NCI-H128 (cell line): ENCODE measurements at regions not wholly inside any gene's neighbourhood (a gene's known extent, or its start where the extent isn't known, plus 50 kb on each side); places are given as distances from the start of the nearest gene placed in this dataset.
"Not testable (repeated sequence)": the region's sequence is repeated elsewhere in the genome, so short reads cannot be mapped to it uniquely, and the experiment has no call there.

Experiments
- DNase-seq: peaks from one replicate; lab custom pipeline; 2025; ENCODE audit not compliant: unreplicated experiment; lab: John Stamatoyannopoulos, UW

DNA sequence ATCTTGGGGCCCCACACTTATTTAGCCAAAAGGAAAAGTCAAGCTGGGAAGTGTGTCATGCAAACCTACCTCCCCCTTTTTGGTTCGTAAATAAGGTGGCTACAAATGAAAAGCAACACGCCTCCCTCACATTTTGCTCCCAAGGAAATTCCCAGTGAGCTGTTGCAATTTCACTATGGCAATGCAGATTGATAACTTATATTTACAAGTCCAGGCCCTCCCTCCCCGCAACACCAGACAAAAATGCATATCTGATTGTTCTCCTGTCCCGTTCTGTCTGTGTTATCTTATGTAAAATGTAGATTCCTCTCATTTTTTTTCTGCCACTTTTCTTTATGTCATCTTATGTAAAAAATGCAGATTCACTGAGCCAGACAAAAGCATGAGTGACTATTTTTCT lies 1305.3 kb downstream of the SLITRK5 start:
- DNase-seq: no peak

DNA sequence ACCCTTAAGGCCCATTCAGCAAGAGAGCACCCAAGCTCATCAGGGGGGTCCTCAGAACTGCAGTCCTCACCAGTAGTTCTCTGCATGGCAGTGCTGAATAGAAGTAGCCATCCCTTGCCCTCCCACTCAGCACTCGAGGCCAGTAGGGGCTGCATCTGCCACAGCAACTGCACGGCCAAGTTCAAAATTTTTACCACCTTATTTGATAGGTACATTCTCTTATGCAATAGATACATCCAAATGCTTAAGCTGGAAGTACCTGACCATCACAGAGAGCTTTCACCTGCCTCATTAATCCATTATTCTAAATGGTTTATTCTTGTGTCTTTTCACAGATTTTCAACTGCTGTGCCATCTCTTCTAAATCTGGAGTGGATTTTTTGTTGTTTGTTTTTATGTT lies 1307.4 kb downstream of the SLITRK5 start:
- no peak for DNase-seq

GRCh38 chr13:88979465-88980175 lies 1308.4 kb downstream of the SLITRK5 start:
- DNase-seq: no peak

GRCh38 chr13:89003656-89004055 lies 1332.5 kb downstream of the SLITRK5 start:
- DNase-seq: no peak

DNA sequence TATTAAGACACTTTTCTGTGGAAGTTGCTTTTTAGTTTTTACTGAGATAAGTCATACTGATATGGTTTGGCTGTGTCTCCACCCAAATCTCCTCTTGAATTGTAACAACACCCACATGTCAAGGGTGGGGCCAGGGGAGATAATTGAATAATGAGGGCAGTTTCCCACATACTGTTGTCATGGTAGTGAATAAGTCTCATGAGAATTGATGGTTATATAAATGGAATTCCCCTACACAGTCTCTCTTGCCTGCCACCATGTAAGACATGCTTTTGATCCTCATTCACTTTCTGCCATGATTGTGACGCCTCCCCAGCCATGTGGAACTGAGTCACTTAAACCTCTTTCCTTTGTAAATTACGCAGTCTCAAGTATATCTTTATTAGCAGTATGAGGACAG lies 1340.4 kb downstream of the SLITRK5 start:
- DNase-seq: no peak

DNA sequence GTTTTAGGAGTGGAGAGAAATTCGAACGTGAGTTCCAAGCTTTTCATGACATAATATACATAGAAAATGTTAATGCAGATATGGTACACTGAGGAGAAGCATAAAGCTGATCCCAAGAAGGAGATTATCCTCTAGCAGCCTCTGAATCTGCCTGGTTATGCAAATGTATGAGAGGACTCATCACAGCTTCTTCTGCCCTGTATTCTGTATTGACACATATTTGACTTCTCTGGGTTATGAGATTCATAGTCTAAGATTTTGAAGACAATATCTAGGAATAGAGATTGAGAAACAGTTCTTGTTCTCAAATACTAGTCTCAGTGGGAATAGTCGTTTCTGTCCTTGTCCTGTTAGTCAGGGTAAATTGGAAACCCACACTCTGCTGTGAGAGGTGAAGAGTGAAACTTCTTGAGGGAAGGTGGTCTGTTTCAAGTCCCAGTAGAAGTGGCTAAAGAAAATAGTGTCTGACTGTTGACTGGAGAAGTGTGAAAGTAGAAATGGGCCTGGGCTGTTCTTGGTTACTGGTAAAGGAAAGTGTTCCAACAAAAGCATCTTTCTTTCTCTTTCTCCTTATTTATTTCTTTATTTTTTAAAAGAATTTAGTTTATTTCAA lies 1356.6 kb downstream of the SLITRK5 start:
- DNase-seq: no peak

- no peak for DNase-seq
Observed at GRCh38 chr13:89029062-89029461, 1357.9 kb downstream of the SLITRK5 start.

GRCh38 chr13:89034015-89034414 lies 1362.8 kb downstream of the SLITRK5 start:
- DNase-seq: no peak

- no peak for DNase-seq
Observed at GRCh38 chr13:89052699-89053098, 1381.5 kb downstream of the SLITRK5 start.

DNA sequence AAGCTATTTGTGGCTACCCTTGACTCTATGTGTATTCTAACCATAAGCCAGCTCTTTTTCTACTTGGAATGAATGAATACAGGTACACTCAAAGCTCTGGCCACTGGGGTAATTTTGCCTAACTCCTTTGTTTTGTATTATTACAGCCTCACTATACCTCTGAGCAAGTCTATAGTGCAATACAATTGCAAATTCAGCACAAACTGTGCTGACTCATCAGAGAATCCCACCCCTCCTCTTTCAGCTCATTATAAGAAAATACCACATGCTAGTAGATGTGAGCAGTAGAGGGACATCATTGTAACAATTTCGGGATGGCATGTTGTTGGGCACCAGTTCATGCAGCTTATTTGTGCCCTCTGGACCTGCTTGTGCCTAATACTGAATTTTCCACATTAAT lies 1382.2 kb downstream of the SLITRK5 start:
- no peak for DNase-seq

- no peak for DNase-seq
Observed at GRCh38 chr13:89057274-89057673, 1386.1 kb downstream of the SLITRK5 start.

GRCh38 chr13:89057862-89058261 lies 1386.7 kb downstream of the SLITRK5 start:
- no peak for DNase-seq

- peak; percentile 20 for DNase-seq
Observed at GRCh38 chr13:89061821-89062220, 1390.7 kb downstream of the SLITRK5 start.

GRCh38 chr13:89066868-89067466 lies 1395.8 kb downstream of the SLITRK5 start:
- DNase-seq: peak; percentile 5

- DNase-seq: no peak
Observed at GRCh38 chr13:89072979-89073378, 1401.8 kb downstream of the SLITRK5 start.

DNA sequence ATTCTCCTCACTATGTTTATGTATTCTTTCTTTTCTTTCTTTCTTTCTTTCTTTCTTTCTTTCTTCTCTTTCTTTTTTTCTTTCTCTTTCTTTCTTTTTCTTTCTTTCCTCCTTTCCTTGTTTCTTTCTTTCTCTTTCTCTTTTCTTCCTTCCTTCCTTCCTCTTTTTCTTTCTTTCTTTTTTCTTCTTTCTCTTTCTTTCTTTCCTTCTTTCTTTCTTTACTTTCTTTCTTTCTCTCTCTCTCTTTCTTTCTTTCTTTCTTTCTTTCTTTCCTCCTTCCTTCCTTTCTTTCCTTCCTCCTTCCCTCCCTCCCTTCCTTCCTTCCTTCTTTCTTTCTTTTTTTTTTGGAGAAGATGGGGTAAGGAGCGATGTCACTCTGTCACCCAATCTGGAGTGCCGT lies 1405.5 kb downstream of the SLITRK5 start:
- DNase-seq: no peak

DNA sequence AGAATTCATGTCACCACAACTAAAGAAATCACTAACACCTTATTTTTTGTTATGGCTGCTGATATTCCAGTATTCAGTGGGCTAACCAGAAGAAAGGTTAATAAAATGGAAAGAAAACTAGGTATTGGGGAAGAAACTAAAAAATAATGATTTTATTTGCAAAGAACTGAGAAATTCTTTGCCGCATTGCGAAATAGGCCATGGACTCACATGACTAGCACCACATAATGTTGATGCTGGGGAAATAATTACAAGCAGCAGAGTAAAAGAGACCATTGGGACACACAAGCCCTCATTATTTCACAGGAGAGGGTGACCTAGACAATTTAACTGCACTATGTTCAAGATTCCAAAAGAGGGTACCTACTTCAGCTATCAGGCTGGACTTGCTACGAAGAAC lies 1411.5 kb downstream of the SLITRK5 start:
- no peak for DNase-seq

DNA sequence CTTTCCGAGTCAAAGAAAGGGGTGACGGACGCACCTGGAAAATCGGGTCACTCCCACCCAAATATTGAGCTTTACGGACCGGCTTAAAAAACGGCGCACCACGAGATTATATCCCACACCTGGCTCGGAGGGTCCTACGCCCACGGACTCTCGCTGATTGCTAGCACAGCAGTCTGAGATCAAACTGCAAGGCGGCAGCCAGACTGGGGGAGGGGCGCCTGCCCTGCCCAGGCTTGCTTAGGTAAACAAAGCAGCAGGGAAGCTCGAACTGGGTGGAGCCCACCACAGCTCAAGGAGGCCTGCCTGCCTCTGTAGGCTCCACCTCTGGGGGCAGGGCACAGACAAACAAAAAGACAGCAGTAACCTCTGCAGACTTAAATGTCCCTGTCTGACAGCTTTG lies 1416.9 kb downstream of the SLITRK5 start:
- DNase-seq: not testable (repeated sequence)

- no peak for DNase-seq
Observed at GRCh38 chr13:89097994-89098393, 1426.8 kb downstream of the SLITRK5 start.

- DNase-seq: no peak
Observed at GRCh38 chr13:89113744-89114143, 1442.6 kb downstream of the SLITRK5 start.

DNA sequence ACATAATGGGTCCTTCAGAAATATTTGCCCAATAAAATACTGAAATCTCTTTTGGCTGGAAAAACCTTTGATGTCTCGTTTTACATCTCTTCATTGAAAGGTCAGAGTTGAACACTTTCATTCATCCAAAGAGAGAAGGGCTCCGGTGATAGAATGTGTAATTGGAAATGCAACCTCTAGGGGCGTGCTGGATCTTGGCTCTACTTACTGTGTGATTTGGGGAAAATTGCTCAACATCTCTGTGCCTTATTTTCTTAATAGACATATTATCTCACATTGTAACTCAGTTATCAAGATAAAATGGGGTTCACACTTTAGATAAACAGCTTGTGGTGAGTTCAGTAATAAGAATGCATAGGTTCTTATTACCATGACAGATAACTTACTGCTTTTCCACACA lies 1444.1 kb downstream of the SLITRK5 start:
- no peak for DNase-seq

DNA sequence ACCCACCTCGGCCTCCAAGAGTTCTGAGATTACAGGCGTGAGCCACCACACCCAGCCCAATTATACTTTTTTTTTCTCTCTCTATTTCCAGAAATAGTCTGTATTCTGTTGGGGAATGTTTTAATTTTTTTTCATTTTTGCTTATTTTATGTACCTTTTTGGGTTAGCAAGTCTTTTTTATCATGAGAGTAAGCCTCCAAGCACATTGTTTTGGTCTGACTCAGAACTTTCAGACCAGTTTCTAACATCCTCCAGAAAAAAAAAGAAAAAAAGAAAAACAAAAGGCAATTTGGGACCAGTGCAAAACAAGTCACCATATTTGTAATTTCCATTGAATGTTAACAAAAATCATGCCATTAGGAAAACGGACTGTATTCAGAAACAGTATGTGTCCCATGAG lies 1465.5 kb downstream of the SLITRK5 start:
- DNase-seq: no peak

- no peak for DNase-seq
Observed at GRCh38 chr13:89150362-89150761, 1479.2 kb downstream of the SLITRK5 start.
